GM10248 (cell line): ENCODE measurements at regions not wholly inside any gene's neighbourhood (a gene's known extent, or its start where the extent isn't known, plus 50 kb on each side); places are given as distances from the start of the nearest gene placed in this dataset.

Experiments
- CTCF ChIA-PET: fragments of 300-600 bp; sonication (Branson Sonifier 250); formaldehyde crosslinking; extraction: SDS; loops from one replicate; lab custom pipeline; 2021; ENCODE audit warnings: antibody characterized with exemption; lab: Yijun Ruan, JAX
- POLR2A ChIA-PET: fragments of 350-650 bp; sonication (Branson Sonifier 250); formaldehyde crosslinking; extraction: SDS; loops from one replicate; lab custom pipeline; 2020; ENCODE audit warnings: antibody characterized with exemption; lab: Yijun Ruan, JAX
- DNase-seq: peaks from one replicate; pipeline ENCODE4 v3.0.0; 2012; ENCODE audit errors: extremely low spot score
- CTCF ChIP-seq: IDR thresholded peaks from 2 replicates; pipeline ENCODE4 v1.5.1; 2012; ENCODE audit warnings: mild to moderate bottlenecking, low read depth; ENCODE audit errors: extremely low read depth, missing control alignments, control extremely low read depth

DNA sequence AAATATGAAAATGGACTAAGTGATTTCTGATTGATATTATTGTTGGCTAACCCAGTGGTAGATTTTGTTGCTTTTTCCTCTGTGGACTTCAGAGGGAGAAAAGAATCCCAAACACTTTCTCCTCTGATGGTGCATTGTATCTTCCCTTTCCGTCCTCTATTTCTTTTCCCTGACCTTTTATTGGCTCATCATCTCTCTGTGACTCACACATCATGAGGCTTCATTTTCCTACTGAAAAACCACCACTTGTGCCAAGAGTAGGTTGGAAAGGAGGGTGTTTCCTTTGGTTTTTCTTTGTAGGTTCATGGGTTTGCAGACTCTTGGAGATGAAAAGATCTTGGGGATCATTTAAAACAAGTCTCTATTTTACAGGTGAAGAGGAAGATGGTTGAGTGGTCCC lies 311.7 kb upstream of the JAG1 start:
- no peak for TF ChIP-seq CTCF
- no peak for DNase-seq
- POLR2A ChIA-PET = no interaction called here
- CTCF ChIA-PET = interaction anchor here (1.0 to 1.5 kb wide), 4 partner anchors 8 to 433 kb away, joined by 3 read pairs; no protein-coding TSS in a partner anchor

DNA sequence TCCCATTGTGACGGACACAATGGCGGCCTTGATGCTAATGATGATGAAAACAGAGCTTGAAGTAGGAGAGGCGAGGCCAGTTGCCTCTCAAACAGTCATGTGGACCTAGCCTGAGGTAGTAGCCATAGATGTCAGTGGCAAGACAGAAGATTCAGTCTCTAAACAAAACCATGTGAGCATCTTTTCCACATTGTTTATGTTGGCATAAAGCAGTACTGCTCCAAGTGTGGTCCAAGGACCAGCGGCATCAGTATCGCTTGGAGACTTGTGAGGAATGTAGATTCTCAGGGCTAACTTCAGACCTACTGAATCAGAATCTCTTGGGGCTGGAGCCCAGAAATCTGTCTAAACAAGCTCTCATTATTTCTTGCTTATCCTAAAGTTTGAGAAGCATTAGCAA lies 312.8 kb upstream of the JAG1 start:
- CTCF ChIA-PET = interaction anchor here (1.0 to 1.1 kb wide), 2 partner anchors 9 to 22 kb away, joined by 3 read pairs; no protein-coding TSS in a partner anchor

GRCh38 chr20:10987651-10988383 lies 314.0 kb upstream of the JAG1 start:
- CTCF ChIA-PET = no interaction called here
- POLR2A ChIA-PET = no interaction called here
- no peak for TF ChIP-seq CTCF

More for the DNA sequence above, 312.8 kb upstream of the JAG1 start:
- POLR2A ChIA-PET = no interaction called here
- no peak for DNase-seq
- TF ChIP-seq CTCF = no peak

GRCh38 chr20:10990625-10991382 lies 317.0 kb upstream of the JAG1 start:
- no peak for DNase-seq
- TF ChIP-seq CTCF = no peak
- ChIA-PET POLR2A (no interaction called here), CTCF (no interaction called here)

More at GRCh38 chr20:10987651-10988383, 314.0 kb upstream of the JAG1 start:
- DNase-seq = no peak

DNA sequence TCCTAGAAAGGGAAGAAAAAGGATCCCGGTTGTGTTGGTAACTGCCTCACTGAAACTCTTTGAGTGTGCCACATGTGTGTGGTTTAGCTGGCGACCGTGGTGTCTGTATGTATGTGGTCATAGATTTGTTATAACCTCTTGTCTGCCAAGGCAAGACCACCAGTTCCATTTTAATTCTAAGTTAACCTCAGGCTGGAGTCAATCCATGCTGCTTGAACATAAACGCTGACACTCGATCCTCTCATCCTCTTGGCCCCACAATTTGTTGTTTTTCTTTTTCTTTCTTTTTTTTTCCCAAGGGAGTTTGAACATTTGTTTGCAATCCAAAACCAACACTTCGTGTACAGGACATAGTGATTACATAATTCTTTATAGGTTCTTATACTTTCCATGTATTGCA lies 318.9 kb upstream of the JAG1 start:
- CTCF ChIA-PET = no interaction called here
- POLR2A ChIA-PET = no interaction called here
- TF ChIP-seq CTCF = no peak
- no peak for DNase-seq

DNA sequence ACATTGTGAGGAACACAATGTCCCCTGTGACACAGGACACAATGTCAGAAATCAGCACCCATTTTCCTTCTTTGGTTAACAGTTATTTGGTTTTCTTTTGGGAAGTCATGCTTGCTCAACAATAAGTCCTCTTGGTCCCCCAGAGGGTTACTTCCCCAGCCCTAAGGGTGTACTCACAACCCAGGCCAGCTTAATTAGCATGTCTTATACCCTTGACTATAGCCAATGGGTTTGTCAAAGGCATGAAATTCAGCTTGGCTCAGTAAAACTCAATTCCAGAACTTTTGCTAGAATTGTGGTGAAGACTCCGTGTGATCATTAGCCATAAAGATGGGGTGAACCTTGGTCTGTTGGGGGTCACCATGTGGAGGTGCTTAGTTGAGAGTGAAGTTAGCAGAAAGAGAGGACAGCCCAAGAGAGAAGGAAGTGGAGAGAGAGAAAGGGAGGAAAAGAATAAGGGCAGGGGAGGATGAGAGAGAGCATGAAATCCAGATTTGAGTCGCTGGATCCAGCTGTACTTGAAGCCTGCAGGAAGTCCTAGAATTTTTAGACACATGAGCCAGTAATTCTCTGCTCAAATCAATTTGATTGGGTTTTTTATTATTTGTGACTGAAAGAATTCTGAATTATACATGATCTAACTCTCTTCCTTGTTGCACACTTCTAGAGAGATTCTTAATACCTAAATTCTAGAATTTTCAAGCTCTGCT lies 321.3 kb upstream of the JAG1 start:
- CTCF ChIA-PET = interaction anchor here (1.5 kb wide), 1 partner anchor 12 kb away, joined by 6 read pairs; no protein-coding TSS in a partner anchor
- POLR2A ChIA-PET = no interaction called here
- TF ChIP-seq CTCF = no peak
- DNase-seq = no peak
